Mesenchymal stem cell (in vitro differentiated cells and primary cell): ENCODE measurements at regions not wholly inside any gene's neighbourhood (a gene's known extent, or its start where the extent isn't known, plus 50 kb on each side); places are given as distances from the start of the nearest gene placed in this dataset.

Source experiments
- DNase-seq: peaks from one replicate; pipeline ENCODE4 v3.0.0-alpha.2; 2013
- H2AFZ ChIP-seq: one replicate; pipeline ENCODE4 v1.6.1; 2013; ENCODE audit warnings: low read depth, mild to moderate bottlenecking, control low read depth, inconsistent platforms, low read length, moderate library complexity
- H2AK5ac ChIP-seq: 2 replicates; pipeline ENCODE4 v1.6.1; 2013; ENCODE audit warnings: low read length, moderate library complexity, mild to moderate bottlenecking, inconsistent platforms; ENCODE audit not compliant: severe bottlenecking
- H2BK120ac ChIP-seq: one replicate; pipeline ENCODE4 v1.6.1; 2013; ENCODE audit warnings: low read depth, mild to moderate bottlenecking, inconsistent platforms, low read length, moderate library complexity
- H2BK12ac ChIP-seq, 2 experiments: one replicate each; pipeline ENCODE4 v1.6.1; 2013; ENCODE audit warnings: inconsistent platforms in 2 of 2, low read length in 2 of 2, mild to moderate bottlenecking in 2 of 2, moderate library complexity in 2 of 2, control low read depth in 1 of 2
- H2BK15ac ChIP-seq: one replicate; pipeline ENCODE4 v1.6.1; 2013; ENCODE audit warnings: mild to moderate bottlenecking, low read depth, inconsistent platforms; ENCODE audit not compliant: poor library complexity, severe bottlenecking
- H2BK5ac ChIP-seq: 2 replicates; pipeline ENCODE4 v1.6.1; 2013; ENCODE audit warnings: low read depth, mild to moderate bottlenecking, low read length, control low read depth, inconsistent platforms; ENCODE audit not compliant: poor library complexity, severe bottlenecking
- H3K14ac ChIP-seq, 2 experiments: one replicate each; pipeline ENCODE4 v1.6.1; 2013; ENCODE audit warnings: inconsistent platforms in 2 of 2, low read length in 2 of 2, control low read depth in 1 of 2, mild to moderate bottlenecking in 1 of 2, moderate library complexity in 1 of 2
- H3K18ac ChIP-seq, 2 experiments: one replicate each; pipeline ENCODE4 v1.6.1; 2013; ENCODE audit warnings: inconsistent platforms in 2 of 2, low read length in 2 of 2, control low read depth in 1 of 2, low read depth in 1 of 2, mild to moderate bottlenecking in 1 of 2
- H3K23ac ChIP-seq, 2 experiments: one replicate each; pipeline ENCODE4 v1.6.1; 2013; ENCODE audit warnings: inconsistent platforms in 2 of 2, low read length in 2 of 2, mild to moderate bottlenecking in 2 of 2, moderate library complexity in 2 of 2, control low read depth in 1 of 2
- H3K27ac ChIP-seq: 2 replicates; pipeline ENCODE4 v1.5.1; 2013; ENCODE audit warnings: mild to moderate bottlenecking, moderate library complexity, low read length, control low read depth, inconsistent platforms; ENCODE audit not compliant: poor library complexity, severe bottlenecking
- H3K27me3 ChIP-seq, 2 experiments: 2 replicates each; pipeline versions ENCODE4 v1.6.1 to v1.7.0; 2013; ENCODE audit warnings: low read length in 2 of 2, mild to moderate bottlenecking in 2 of 2, moderate library complexity in 2 of 2, control low read depth in 1 of 2, inconsistent platforms in 1 of 2; ENCODE audit not compliant: control insufficient read depth in 1 of 2, insufficient read depth in 1 of 2
- H3K36me3 ChIP-seq, 2 experiments: 2 replicates each; pipeline versions ENCODE4 v1.6.1 to v1.7.0; 2013; ENCODE audit warnings: low read length in 2 of 2, control low read depth in 1 of 2, inconsistent platforms in 1 of 2, low read depth in 1 of 2, mild to moderate bottlenecking in 1 of 2; ENCODE audit not compliant: insufficient read depth in 2 of 2, control insufficient read depth in 1 of 2
- H3K4ac ChIP-seq, 2 experiments: one replicate each; pipeline ENCODE4 v1.6.1; 2013; ENCODE audit warnings: inconsistent platforms in 2 of 2, low read length in 2 of 2, mild to moderate bottlenecking in 2 of 2, moderate library complexity in 2 of 2, control low read depth in 1 of 2, low read depth in 1 of 2
- H3K4me1 ChIP-seq: 2 replicates; pipeline ENCODE4 v1.6.1; 2013; ENCODE audit warnings: low read depth, low read length, control low read depth; ENCODE audit not compliant: control insufficient read depth, insufficient read depth
- H3K4me2 ChIP-seq: 2 replicates; pipeline ENCODE4 v1.6.1; 2013; ENCODE audit warnings: low read length, mild to moderate bottlenecking, inconsistent platforms; ENCODE audit not compliant: poor library complexity, severe bottlenecking
- H3K4me3 ChIP-seq, 2 experiments: 2 replicates each; pipeline versions ENCODE4 v1.5.1 to v1.7.0; 2013; ENCODE audit warnings: low read length in 2 of 2, mild to moderate bottlenecking in 2 of 2, control low read depth in 1 of 2, low read depth in 1 of 2; ENCODE audit not compliant: insufficient read depth in 1 of 2
- H3K79me1 ChIP-seq: replicated peaks from 2 replicates; pipeline ENCODE4 v1.6.1; 2013; ENCODE audit warnings: mild to moderate bottlenecking, control low read depth, low read length, inconsistent platforms; ENCODE audit not compliant: poor library complexity, severe bottlenecking
- H3K9ac ChIP-seq: 2 replicates; pipeline ENCODE4 v1.7.0; 2013; ENCODE audit warnings: mild to moderate bottlenecking, low read length, moderate library complexity
- H3K9me3 ChIP-seq: 2 replicates; pipeline ENCODE4 v1.7.0; 2013; ENCODE audit warnings: mild to moderate bottlenecking, low read length; ENCODE audit not compliant: control insufficient read depth
- H4K8ac ChIP-seq: one replicate; pipeline ENCODE4 v1.6.1; 2013; ENCODE audit warnings: inconsistent platforms, mild to moderate bottlenecking, low read length, moderate library complexity
- H4K91ac ChIP-seq: one replicate; pipeline ENCODE4 v1.6.1; 2013; ENCODE audit warnings: mild to moderate bottlenecking, low read length, inconsistent platforms
- WGBS: methylation state at CpG from one replicate; pipeline ENCODE4 v1.1.7; 2013; ENCODE audit warnings: mixed read lengths; 5-methylcytosine and 5-hydroxymethylcytosine counted together

DNA sequence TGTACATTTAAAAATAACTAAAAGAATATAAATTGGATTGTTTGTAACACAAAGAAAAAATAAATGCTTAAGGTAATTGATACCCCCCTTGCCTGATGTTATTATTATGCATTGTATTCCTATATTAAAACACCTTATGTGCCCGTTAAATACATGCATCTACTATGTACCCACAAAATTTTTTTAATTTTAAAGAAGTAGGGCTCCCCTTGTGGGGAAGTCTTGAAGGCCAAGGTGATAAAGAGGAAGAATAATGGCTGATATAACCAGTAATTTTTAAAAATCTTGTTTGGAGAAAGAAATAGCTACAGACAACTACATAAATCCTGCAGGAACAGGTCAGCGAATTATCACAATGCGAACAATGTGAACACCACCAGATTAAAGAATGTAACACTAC lies 451.7 kb upstream of the ARHGEF26 start:
- H2BK15ac ChIP-seq: no peak overlapping the region
- H3K4ac ChIP-seq: no peak overlapping the region
- no peak overlapping the region for H3K23ac ChIP-seq
- H3K14ac ChIP-seq: no peak overlapping the region
- no CpG with 5 or more reads among the region's 3 CpGs for WGBS
- no peak overlapping the region for H3K4me2 ChIP-seq
- no peaks in the 10 kb centered on the region for H3K9me3 ChIP-seq
- no peak overlapping the region for H3K27ac ChIP-seq
- no peak overlapping the region for H2BK120ac ChIP-seq
- no peak overlapping the region for H2AFZ ChIP-seq
- H4K8ac ChIP-seq: no peak overlapping the region
- H3K18ac ChIP-seq: no peak overlapping the region
- no peak overlapping the region for H3K9ac ChIP-seq
- H3K79me1 ChIP-seq: no peaks in the 10 kb centered on the region
- no peak overlapping the region for H2AK5ac ChIP-seq
- no peak overlapping the region for H2BK5ac ChIP-seq
- H4K91ac ChIP-seq: no peak overlapping the region
- H3K27me3 ChIP-seq: no peaks in the 10 kb centered on the region
- no peak overlapping the region for H2BK12ac ChIP-seq
- H3K36me3 ChIP-seq: no peaks in the 10 kb centered on the region
- H3K4me1 ChIP-seq: no peaks in the 10 kb centered on the region
- DNase-seq: no peak
- no peak overlapping the region for H3K4me3 ChIP-seq

DNA sequence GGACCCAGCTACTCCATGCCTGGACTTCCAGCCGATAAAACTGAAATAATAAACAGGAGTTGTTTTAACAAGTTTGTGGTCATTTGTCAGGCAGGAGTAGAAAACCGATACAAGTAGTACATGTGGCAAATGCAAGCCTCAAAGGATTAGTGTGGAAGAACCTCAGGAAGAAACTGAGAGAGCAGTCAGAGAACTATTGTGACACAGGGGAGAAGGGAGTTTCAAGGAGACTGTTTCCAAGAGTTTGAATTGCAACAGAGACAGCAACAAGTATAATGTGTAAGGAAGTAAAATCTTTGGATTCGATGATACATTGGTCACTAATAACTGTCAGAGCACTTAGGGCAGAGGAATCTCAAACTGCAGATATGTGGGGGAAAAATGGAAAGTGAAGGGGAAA lies 450.6 kb upstream of the ARHGEF26 start:
- Histone ChIP-seq H3K4me2 (no peak overlapping the region), H3K4ac (no peak overlapping the region), H3K23ac (no peak overlapping the region), H4K8ac (no peak overlapping the region), H3K27me3 (no peaks in the 10 kb centered on the region), H2BK120ac (no peak overlapping the region), H2BK15ac (no peak overlapping the region), H3K4me3 (no peak overlapping the region), H2BK12ac (no peak overlapping the region), H3K4me1 (no peaks in the 10 kb centered on the region), H3K27ac (no peak overlapping the region), H2AFZ (no peak overlapping the region), H3K18ac (no peak overlapping the region), H3K9me3 (no peaks in the 10 kb centered on the region), H3K79me1 (no peaks in the 10 kb centered on the region), H2AK5ac (no peak overlapping the region), H2BK5ac (no peak overlapping the region), H3K14ac (no peak overlapping the region), H3K36me3 (no peaks in the 10 kb centered on the region), H3K9ac (no peak overlapping the region), H4K91ac (no peak overlapping the region)
- no peak for DNase-seq
- 55% methylated on average over 3 of the region's 3 CpGs for WGBS

DNA sequence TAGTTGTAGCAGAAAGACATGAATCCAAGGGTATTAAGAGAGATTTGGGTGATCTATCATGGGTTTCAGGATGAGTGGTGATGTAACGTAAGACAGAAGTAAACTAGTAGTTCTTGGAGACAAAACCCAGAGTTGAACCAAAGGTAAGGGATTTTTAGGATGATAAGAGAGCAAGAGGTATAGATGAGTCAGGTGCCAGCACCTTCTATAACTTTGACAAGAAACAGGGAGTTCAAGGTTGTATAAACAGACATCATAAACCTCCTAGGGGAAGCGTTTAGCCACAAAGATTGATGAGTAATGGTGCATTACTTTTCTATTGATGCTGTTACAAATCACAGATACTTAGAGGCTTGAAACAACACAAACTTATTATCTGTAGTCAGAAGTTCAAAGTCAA lies 447.3 kb upstream of the ARHGEF26 start:
- no peaks in the 10 kb centered on the region for H3K79me1 ChIP-seq
- H3K36me3 ChIP-seq: no peaks in the 10 kb centered on the region
- H4K8ac ChIP-seq: no peak overlapping the region
- H2BK120ac ChIP-seq: no peak overlapping the region
- H2BK15ac ChIP-seq: no peak overlapping the region
- no peak overlapping the region for H2AK5ac ChIP-seq
- no peak overlapping the region for H3K4me3 ChIP-seq
- no peak overlapping the region for H3K9ac ChIP-seq
- H3K14ac ChIP-seq: no peak overlapping the region
- H3K27me3 ChIP-seq: no peaks in the 10 kb centered on the region
- H3K4ac ChIP-seq: no peak overlapping the region
- no peaks in the 10 kb centered on the region for H3K9me3 ChIP-seq
- no peak overlapping the region for H2BK5ac ChIP-seq
- H3K18ac ChIP-seq: no peak overlapping the region
- WGBS: 67% methylated on average over 1 of the region's 2 CpGs
- no peak overlapping the region for H2AFZ ChIP-seq
- no peak for DNase-seq
- H3K27ac ChIP-seq: no peak overlapping the region
- H3K4me2 ChIP-seq: no peak overlapping the region
- no peak overlapping the region for H4K91ac ChIP-seq
- no peaks in the 10 kb centered on the region for H3K4me1 ChIP-seq
- H3K23ac ChIP-seq: no peak overlapping the region
- H2BK12ac ChIP-seq: no peak overlapping the region

DNA sequence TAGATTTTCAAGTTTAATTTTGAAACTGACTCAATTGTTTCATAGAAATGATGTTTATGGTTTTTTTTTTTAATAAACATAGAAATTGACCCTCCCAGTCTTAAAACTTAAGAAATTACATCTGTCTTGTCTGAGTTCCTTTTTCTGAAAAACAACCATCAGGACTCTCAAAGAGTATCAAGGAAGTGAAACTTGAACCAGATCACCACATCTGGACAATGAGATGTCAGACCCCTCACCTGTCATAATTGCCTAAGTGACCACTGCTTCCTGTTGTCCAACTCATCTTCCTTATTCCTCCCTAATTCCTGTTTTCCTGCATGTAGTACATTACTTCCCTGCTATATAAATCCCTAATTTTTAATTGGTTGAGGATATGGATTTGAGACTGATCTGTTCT lies 441.5 kb upstream of the ARHGEF26 start:
- Histone ChIP-seq H4K8ac (no peak overlapping the region), H2AFZ (no peak overlapping the region), H2BK120ac (no peak overlapping the region), H3K36me3 (no peaks in the 10 kb centered on the region), H3K14ac (no peak overlapping the region), H2BK5ac (no peak overlapping the region), H3K4me1 (no peaks in the 10 kb centered on the region), H2BK12ac (no peak overlapping the region), H3K18ac (no peak overlapping the region), H3K79me1 (no peaks in the 10 kb centered on the region), H3K4ac (no peak overlapping the region), H3K9ac (no peak overlapping the region), H3K23ac (no peak overlapping the region), H3K27ac (no peak overlapping the region), H2BK15ac (no peak overlapping the region), H3K27me3 (no peaks in the 10 kb centered on the region), H4K91ac (no peak overlapping the region), H2AK5ac (no peak overlapping the region), H3K4me2 (no peak overlapping the region), H3K4me3 (no peak overlapping the region), H3K9me3 (no peaks in the 10 kb centered on the region)
- DNase-seq: no peak
